ENCODE measurements at regions not wholly inside any gene's neighbourhood (a gene's known extent, or its start where the extent isn't known, plus 50 kb on each side); places are given as distances from the start of the nearest gene placed in this dataset.

GRCh38 chr17:79330696-79331095 lies 256.1 kb downstream of the ENGASE start:
- in situ Hi-C loops (cut with HindIII; ENCODE audit: low pct_unique_long_range_greater_than_20kb, low sequenced_read_pairs): no loop called here
- DNase-seq (ENCODE audit: low read depth): no peak

DNA sequence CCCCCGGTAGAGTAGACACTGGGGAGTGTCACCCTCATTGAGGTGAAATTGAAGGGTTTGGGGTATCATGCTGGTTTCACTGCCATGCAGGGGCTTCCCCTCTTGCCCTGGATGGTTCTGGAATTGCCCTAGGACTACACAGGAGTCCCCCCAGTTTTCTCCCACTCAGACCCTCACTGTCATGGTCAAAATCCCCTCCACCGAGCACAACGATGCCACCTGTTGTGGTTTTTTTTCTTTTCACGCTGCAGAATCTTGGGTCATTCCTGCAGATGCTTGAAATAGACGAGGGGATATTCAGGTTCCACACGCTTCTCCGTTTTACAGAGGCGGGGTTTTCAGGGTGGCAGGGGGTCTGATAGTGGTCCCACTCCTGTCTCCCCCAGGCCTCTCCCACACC lies 255.6 kb downstream of the ENGASE start:
- in situ Hi-C loops (cut with HindIII; ENCODE audit: low pct_unique_long_range_greater_than_20kb, low sequenced_read_pairs): no loop called here

GRCh38 chr17:79326814-79327213 lies 252.2 kb downstream of the ENGASE start:
- no peak for DNase-seq (ENCODE audit: low read depth)
- in situ Hi-C loops (cut with HindIII; ENCODE audit: low pct_unique_long_range_greater_than_20kb, low sequenced_read_pairs): no loop called here

More for the DNA sequence above, 255.6 kb downstream of the ENGASE start:
- no peak for DNase-seq (ENCODE audit: low read depth)

DNA sequence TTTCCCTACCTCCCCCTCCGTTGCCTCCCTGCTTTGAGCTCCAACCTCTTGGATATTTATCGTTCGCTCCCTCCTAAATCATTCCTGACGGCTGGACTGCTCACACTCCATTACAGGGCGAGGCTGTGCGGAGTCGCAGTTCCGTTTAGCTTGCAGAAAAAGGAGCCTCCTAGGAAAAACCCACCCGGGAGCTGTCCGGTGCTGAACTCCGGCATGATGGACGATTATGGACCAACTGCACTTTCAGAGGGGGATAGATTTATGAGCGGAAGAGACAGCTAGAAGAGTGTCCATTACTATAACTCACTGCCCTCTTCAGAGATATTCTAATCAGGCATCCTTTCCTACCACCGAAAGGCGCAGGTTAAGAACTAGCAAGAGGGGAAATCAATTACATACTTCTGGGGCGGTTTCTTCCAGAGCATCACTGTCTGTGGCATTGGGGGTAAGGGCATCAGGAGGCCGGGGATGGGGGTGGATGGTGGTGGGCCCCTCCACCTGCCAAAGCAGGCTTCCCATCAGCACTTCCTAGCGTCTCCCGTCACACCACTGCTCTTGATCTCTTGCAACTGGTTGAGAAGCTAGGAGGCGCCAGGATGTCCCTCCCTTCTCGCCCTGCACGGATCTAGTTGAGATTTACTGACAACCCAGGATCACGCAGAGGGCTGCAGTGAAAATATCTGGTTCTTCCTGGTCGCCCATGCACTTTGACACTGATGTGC lies 251.2 kb downstream of the ENGASE start:
- in situ Hi-C loops (cut with HindIII; ENCODE audit: low pct_unique_long_range_greater_than_20kb, low sequenced_read_pairs): no loop called here
- DNase-seq (ENCODE audit: low read depth): peak; percentile 38

- in situ Hi-C loops (cut with HindIII; ENCODE audit: low pct_unique_long_range_greater_than_20kb, low sequenced_read_pairs): no loop called here
These were observed 249.6 kb downstream of the ENGASE start for GRCh38 chr17:79324194-79324593.

DNA sequence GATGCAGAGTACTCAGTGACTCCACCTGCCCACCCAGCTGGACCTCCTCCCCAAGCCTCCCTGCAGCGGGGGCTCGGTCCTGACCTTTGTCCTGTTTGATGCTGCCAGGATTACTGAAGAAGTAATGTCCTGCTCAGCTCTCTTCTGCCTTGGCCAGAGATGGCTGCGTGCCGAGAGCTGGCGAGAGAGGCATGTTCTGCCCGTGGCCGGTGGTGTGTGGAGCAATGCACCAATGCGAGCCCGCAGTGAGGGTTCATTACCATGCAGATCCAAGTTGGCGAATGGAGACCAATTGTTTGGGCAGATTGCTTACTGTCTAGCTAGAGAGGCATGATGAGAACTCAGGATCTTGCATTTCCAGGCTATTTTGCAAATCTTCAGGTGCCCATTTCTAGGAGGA lies 248.9 kb downstream of the ENGASE start:
- DNase-seq (ENCODE audit: low read depth): no peak
- in situ Hi-C loops (cut with HindIII; ENCODE audit: low pct_unique_long_range_greater_than_20kb, low sequenced_read_pairs): no loop called here

More at GRCh38 chr17:79324194-79324593, 249.6 kb downstream of the ENGASE start:
- DNase-seq (ENCODE audit: low read depth): no peak

DNA sequence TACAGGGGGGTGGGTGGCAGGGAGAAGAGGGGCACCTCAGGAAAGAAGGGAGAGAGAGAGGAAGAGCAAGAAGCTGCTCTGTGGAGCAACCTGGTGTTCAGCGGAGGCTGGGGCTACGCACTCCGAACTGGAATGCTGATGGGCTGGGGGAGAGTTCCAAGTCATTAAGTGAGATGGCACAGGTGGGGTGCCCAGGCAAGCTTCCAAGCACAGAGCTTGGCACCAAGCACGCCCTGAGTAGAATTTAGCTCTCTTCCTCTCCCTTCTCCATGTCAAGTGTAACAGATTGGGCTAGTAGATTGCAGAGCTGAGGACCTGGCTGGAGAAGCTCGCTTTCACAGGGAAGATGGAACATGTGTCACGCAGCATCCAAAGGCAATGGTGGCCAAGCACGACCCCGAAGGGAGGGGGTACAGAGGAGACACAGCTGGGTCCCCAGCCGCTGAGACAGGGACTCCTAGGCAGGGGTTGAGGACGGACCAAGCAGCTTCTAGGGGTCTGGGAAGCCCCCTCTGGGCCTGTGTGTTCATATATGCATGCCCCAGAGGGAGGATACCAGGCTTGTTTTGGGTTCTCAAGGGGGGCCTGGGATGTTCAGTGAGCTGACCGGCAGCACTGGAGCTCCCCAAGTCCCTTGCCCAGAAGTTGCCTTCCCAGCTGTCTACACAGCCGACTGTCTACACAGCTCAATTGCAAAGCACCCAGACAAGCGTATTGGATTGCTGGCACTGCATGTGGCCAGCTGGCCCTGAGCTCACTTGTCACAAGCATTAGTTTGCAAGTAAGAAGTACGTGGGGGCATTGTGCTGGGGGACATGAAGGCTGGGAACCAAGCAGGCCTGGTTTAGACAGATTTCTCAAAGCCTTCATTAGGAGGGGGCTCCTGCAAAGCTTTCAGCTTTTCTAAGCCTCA lies 247.8 kb downstream of the ENGASE start:
- no peak for DNase-seq (ENCODE audit: low read depth)
- in situ Hi-C loops (cut with HindIII; ENCODE audit: low pct_unique_long_range_greater_than_20kb, low sequenced_read_pairs): no loop called here

DNA sequence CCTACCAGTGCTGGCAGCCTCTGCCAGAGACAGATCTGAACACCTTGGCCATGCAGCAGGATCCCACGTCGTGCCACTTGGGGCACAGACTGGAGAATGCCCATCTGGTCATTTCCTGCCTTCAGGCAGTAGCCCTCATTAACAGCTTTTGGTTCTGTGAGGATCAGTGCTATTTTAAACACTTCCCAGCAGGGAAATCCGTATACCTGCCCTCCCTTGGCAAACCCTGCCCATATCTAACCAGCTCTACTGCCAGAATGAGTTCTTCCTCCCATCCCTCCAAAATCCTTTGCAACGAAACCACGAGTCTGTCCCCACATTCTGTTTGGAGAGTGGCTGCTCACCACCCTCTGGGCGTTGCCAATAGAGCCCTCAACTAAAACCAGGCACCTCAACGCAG lies 245.7 kb downstream of the ENGASE start:
- no peak for DNase-seq (ENCODE audit: low read depth)
- in situ Hi-C loops (cut with HindIII; ENCODE audit: low pct_unique_long_range_greater_than_20kb, low sequenced_read_pairs): no loop called here

- DNase-seq (ENCODE audit: low read depth): no peak
- in situ Hi-C loops (cut with HindIII; ENCODE audit: low pct_unique_long_range_greater_than_20kb, low sequenced_read_pairs): no loop called here
These were observed 243.3 kb downstream of the ENGASE start for GRCh38 chr17:79317916-79318315.

GRCh38 chr17:79316805-79317204 lies 242.2 kb downstream of the ENGASE start:
- no peak for DNase-seq (ENCODE audit: low read depth)
- in situ Hi-C loops (cut with HindIII; ENCODE audit: low pct_unique_long_range_greater_than_20kb, low sequenced_read_pairs): no loop called here

DNA sequence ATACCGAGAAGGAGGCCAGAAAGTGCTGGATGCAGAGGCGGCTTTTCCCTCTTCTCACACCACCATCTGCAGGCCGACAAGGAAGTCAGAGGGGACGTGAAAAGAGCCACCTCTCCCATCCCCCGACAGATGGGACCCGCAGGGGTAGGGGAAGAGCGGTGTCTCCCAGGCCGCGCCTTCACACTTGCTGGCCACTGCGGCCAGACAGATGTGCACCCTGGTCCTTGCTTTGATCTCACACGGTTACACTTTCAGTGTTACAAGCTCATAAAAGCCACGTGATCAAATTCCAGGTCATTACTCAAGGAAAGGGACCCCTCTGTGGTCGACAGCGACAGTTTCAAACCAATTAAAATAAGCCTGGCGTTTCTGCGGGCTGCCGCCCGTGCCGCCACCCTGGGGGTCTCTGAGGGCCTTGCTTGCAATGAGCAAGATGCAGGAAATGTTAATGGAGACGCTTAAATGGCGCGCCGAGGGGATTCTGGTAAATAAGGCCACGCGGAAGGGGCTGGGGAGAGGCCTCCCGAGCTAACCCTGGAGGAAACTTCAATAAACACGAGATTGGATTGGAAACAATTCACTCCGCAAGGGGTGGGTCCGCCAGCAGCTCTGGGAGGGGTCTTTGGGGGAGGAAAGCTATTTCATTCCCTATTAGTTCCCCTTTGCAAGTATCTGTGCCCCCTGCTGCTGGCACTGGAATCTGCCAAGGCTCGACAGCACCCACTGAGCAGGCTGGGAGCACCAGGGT lies 240.9 kb downstream of the ENGASE start:
- in situ Hi-C loops (cut with HindIII; ENCODE audit: low pct_unique_long_range_greater_than_20kb, low sequenced_read_pairs): no loop called here
- no peak for DNase-seq (ENCODE audit: low read depth)

DNA sequence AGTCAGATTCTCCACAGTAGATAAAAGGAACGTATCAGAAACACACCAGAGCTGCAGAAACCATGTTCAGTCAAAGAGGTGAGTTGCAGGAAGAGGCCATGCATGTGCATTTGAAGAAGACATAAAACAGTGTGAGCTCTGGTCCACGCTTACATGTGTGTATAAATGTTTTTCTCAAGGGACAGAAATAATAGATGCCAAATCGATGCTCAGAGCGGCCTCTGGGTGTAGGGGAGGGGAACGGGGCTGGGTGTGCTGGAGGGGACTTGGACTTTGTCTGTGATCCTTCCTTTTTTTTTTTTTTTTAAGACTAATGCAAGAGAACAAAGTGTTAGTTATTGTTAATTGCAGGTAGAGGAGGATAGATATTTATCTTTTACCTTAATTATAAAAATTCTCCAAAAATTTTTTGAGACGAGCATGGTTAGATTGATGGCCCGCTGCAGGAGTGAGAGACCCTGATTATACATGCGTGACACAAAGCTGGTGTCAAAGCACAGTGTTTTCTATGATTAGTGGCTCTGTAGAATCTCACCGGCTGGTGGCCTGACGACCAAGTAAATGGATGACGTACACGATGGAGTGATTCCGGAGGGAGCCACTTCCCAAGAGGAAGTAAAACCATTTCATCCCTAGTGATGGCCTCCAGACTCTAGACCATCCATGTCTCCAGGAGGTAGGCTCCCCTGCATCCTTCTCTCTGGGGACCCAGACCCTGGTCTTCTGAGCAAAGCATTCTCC lies 240.2 kb downstream of the ENGASE start:
- DNase-seq (ENCODE audit: low read depth): no peak

GRCh38 chr17:79311373-79311772 lies 236.7 kb downstream of the ENGASE start:
- no peak for DNase-seq (ENCODE audit: low read depth)
- in situ Hi-C loops (cut with HindIII; ENCODE audit: low pct_unique_long_range_greater_than_20kb, low sequenced_read_pairs): no loop called here

More for the DNA sequence above, 240.2 kb downstream of the ENGASE start:
- in situ Hi-C loops (cut with HindIII; ENCODE audit: low pct_unique_long_range_greater_than_20kb, low sequenced_read_pairs): no loop called here

- DNase-seq (ENCODE audit: low read depth): peak; percentile 50
- in situ Hi-C loops (cut with HindIII; ENCODE audit: low pct_unique_long_range_greater_than_20kb, low sequenced_read_pairs): no loop called here
These were observed 232.0 kb downstream of the ENGASE start for GRCh38 chr17:79306424-79307318.

DNA sequence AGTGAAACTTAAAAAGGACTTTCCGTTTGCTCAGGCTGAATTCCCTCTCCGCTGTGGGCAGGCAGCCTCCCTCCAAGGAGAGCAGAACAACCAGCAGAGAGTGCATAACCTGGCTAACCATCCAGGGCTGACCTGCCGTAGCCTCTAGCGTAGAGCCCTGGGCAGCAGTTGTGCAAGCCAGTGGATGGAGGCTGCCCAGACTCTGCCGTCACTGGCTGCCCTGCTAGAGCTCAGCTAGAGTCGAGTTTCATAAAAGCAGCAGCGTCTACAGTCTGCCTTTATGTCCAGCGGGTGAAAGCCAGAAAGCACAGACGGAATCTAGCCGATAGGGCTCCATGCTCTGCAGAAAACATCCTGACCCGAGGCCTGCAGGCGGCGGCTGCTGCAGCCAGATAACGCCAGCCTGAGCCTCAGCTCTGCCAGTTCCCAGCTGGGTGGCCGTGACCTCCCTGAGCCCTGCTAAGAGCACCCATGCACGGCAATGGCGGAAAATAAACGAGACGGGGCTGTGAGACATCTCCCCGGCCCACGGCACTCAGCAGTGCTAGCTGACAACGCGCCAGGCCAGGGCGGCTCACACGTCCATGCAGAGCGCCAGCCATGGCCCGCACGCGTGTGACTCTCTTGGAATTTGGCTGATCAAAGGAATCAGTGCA lies 231.3 kb downstream of the ENGASE start:
- in situ Hi-C loops (cut with HindIII; ENCODE audit: low pct_unique_long_range_greater_than_20kb, low sequenced_read_pairs): no loop called here
- DNase-seq (ENCODE audit: low read depth): peak; percentile 37

GRCh38 chr17:79305376-79305767 lies 230.7 kb downstream of the ENGASE start:
- in situ Hi-C loops (cut with HindIII; ENCODE audit: low pct_unique_long_range_greater_than_20kb, low sequenced_read_pairs): no loop called here
- no peak for DNase-seq (ENCODE audit: low read depth)

- in situ Hi-C loops (cut with HindIII; ENCODE audit: low pct_unique_long_range_greater_than_20kb, low sequenced_read_pairs): no loop called here
- DNase-seq (ENCODE audit: low read depth): no peak
These were observed 230.3 kb downstream of the ENGASE start for GRCh38 chr17:79304884-79305283.
